Medulla oblongata (tissue), 1 donor: ENCODE measurements at regions not wholly inside any gene's neighbourhood (a gene's known extent, or its start where the extent isn't known, plus 50 kb on each side); places are given as distances from the start of the nearest gene placed in this dataset.
"Not testable (repeated sequence)": the region's sequence is repeated elsewhere in the genome, so short reads cannot be mapped to it uniquely, and the experiment has no call there.

ENCODE experiments used
- DNase-seq: peaks from one replicate; pipeline ENCODE4 v3.0.0-alpha.2; 2015; ENCODE audit errors: extremely low spot score

DNA sequence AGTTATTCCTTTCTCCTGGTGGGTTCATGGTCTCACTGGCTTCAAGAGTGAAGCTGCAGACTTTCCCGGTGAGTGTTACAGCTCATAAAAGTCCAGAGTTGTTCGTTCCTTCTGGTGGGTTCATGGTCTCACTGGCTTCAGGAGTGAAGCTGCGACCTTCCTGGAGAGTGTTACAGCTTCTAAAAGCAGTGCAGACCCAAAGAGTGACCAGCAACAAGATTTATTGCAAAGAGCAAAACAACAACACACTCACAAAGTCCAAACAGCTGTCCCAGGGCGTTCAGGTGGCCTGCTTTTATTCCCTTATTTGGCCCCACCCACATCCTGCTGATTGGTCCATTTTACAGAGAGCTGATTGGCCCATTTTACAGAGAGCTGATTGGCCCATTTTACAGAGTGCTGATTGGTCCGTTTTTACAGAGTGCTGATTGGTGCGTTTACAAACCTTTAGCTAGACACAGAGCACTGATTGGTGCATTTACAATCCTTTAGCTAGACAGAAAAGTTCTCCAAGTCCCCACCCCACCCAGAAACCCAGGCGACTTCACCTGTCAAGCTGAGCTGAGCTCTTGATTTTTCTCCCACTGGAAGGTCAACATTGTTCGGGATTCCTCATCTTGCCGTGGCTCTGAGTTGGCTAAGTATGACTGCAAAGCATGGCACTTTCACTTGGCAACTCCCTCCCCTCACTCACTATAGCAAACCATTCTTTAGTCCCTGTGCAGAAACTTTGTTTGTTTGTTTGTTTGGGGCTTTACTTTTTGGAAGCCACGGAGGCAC, 87.3 kb upstream of the EEPD1 start:
- DNase-seq: not testable (repeated sequence)

DNA sequence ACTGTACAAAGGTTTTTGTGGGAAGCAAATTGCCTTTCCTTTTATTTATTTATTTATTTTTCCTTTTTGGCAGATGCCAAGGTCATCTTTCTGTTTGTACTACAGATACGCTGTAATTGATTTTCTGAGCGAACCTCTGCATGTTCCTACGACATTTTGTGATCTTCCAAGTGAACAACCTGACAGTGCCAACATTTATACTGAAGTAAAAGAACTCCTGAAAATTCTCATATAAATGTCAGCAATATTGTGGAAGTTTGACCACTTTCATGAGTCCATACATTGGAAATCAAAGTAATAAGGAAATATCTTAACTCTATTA, 86.8 kb upstream of the EEPD1 start:
- no peak for DNase-seq

DNA sequence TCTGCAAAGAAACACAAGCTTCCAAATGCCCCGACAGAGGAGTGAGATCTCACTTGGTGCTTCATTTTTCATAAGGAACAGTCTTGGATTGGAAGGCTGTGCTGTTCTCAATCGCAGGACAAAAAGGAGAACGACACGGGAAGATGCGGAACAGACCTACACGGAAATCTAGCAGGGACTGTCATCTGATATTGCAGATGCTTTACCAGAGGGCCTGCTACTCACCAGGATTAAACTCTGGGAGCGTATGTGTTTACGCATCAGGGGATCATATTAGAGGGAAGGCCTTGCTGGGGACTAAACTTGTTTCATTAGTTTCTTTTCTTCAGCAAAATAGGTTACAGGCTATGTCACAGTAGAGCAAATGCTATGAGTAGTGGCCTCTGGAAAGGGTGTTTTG, 82.8 kb upstream of the EEPD1 start:
- no peak for DNase-seq

DNA sequence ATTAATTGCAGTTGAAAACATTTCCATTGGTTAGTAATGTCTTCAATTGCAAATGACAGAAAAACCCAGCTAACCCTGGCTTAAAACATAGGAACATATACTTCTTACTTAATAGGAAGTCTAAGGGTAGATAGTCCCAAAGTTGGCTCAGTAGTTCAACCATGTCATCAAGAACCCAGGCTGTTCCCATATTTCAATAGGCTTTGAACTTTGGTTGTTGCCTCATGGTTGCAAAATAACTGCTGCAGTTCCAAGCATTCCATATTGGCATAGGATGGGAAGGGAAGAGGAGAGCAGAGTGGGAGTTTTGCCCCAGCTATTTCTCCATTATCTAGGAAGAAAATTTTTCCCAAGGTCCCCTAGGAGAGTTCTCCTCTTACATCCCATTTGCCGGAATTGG, 81.4 kb upstream of the EEPD1 start:
- DNase-seq: no peak

DNA sequence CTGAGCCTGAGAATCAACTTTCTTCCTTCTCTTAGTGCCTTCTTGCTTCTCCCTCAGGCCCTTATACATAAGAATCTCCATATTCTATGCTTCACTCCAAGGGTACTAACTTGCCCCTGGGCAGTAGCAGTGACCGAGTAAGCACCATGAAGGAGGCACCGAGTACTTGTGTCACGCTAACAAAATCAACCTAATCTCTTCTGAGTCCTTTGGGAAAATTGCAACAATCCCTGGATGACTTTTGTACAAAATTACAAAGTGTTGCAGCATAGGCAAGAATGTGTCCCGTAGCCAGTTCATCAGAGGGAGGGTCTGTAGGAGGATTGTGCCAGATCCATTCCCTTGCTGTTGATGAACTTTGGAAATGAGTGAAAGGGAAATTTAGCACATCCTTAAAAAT, 80.4 kb upstream of the EEPD1 start:
- DNase-seq: no peak

DNA sequence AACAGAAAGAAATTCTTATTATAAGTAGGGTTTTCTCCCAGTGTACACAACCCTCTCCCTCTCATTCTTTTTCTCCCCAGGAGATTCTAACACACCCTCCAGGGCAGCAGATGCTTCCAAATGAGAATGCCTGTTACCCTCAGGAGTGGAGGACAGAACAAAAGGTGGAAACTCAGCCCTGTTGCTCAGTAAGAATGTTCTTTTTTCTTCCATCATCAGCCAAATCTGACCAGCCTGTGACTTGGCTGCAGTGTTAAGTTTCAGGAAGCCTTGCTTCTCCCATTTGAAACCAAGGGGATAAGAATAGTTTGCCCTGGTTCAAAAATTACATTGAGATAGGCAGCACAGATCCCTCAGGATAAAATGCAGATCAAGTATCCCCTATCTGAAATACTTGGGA, 77.5 kb upstream of the EEPD1 start:
- peak; percentile 5 for DNase-seq

DNA sequence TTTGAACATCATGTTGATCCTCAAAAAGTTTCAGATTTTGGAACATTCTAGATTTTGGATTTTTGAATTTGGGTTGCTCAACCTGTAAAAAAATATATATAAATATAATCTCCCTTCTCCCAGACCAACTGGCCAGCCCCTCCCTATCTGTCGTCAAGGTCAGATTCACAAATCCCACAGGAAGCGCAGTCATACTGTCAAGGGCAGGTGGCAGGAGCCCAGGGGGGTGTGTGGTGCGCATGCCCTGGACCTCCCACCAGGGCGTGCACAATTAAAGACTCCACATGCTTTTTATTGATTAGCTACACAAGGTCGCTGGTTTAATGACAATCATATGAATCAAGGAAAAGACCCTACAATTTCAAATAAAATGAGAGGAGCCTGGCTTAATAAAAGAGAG, 77.0 kb upstream of the EEPD1 start:
- no peak for DNase-seq

DNA sequence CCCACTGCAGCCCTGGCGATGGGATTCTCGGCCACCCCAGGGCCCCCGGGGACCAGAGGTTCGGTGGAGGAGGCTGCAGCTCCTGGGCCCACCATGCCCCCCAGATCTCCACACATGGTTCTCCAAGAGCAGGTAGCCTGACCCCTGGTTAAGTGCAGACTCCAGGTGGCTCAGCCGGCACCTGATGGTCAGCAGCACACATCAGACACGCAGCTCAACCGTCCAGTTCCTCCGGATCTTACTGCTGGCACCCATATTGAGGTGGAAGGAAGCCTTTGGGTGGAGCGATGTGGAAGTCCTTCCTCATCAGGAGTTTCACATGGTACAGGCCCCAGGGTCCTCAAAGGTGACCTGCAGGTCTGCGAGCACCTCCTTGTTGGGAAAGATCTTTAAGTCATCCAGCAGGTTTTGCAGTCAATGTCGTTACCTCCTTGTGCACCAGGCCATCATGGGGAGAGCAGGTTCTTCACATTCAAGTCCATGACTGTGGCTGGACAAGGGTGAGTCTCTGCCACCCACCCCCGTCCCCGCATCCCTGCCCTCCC, 74.2 kb upstream of the EEPD1 start:
- DNase-seq: no peak

DNA sequence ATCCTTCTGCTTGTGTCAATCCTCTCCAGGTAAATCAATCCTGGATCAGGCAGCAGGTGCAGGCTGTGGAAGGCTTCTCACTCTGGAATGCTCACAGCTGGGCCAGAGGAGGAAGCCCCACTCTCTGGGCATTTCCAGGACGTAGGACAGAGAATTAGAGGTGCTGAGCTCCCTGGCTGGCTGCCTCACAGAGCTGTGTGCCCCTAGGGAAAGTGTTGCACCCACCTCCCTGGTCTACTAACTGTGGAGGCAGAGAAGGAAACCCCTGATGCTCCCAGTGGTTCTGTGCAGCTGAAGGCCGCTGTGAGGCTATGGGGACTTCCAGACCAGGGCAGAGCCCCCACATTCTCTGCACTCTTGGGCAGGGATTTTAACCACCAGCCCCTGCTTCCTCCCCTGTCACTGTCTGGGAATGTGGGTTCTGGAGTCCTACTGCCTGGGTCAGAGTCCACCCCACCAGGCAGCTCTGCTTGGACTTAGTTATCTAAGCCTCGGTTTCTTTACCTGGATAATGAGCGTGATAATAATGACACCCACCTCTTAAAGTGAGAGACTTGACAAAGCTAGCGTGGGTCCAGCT, 73.5 kb upstream of the EEPD1 start:
- no peak for DNase-seq

DNA sequence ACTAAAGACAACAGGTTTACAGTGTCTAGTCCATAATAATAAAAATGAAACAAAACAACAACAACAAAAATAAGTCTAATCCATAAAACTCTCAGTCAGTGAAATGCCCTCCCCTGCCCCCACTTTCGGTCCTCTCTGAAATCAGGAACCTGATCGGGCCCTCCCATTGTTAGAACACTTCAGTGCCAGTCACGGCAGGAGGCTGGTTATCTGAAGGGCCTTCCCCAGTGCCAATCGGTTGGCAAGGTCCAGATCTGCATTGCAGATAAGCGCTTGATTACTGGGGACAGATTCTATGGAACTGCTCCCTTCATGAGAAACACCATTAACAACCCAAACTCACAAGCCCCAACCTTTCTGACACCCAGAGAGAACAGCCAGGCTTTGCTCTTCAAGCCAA, 72.2 kb upstream of the EEPD1 start:
- DNase-seq: no peak

GRCh38 chr7:36082216-36082615, 70.8 kb upstream of the EEPD1 start:
- no peak for DNase-seq

- DNase-seq: no peak
Observed at GRCh38 chr7:36082910-36083309, 70.1 kb upstream of the EEPD1 start.

DNA sequence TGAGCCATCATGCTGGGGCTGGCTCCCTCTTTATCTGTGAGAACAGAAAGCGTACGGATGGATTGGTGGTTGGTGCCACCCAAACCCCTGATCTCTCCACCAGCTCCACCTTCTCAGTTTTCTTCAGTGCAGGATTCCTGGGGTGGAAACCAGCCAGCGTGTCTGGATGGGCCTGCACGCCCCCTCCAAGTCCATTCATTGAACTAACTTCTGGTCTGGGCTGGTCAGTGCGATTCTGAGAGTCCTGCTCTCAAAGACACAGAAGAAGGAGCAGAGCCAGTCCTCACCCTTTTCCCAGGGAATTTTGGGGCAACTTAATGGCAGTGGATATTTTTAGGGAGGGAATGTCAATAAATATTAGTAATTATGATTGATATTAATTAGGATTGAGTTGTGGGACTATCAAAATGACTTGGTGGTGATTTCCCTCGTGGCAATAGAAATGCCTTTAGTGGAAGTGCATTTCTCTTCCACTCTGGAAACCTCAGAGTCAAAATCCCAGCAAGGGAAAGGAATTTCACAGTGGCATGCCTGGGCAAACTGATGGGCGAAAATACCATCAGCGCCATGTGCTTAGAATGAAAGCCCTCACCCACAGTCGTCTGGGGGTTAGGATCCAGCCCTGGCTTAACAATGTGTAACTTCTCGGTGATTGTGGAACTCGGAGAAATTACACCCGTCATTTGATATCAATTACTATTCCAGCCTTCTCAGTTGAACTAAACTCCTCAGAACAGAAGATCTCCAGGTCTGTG, 69.3 kb upstream of the EEPD1 start:
- DNase-seq: no peak

- no peak for DNase-seq
Observed at GRCh38 chr7:36084485-36085091, 68.5 kb upstream of the EEPD1 start.

GRCh38 chr7:36085096-36085495, 68.0 kb upstream of the EEPD1 start:
- no peak for DNase-seq

DNA sequence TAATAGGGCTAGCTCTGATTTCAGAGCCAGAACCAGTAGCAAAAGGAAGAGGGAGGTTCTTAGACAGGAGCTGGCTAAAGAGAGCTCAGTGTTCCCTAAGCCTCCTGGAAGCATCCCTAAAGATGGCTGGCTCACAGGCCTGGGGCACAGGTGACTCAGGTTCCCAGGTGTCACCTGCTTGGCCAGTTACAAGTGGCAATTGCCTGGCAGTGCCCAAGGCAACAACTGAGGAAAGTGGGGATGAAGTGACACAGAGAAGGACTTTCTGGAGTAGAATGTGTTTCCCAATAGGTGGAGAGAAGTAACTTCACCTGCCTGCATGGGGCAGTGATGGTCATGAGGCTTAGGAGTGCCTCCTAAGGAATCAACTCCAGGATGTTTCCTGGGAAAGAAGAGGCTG, 66.5 kb upstream of the EEPD1 start:
- no peak for DNase-seq

- no peak for DNase-seq
Observed at GRCh38 chr7:36088553-36088952, 64.5 kb upstream of the EEPD1 start.

DNA sequence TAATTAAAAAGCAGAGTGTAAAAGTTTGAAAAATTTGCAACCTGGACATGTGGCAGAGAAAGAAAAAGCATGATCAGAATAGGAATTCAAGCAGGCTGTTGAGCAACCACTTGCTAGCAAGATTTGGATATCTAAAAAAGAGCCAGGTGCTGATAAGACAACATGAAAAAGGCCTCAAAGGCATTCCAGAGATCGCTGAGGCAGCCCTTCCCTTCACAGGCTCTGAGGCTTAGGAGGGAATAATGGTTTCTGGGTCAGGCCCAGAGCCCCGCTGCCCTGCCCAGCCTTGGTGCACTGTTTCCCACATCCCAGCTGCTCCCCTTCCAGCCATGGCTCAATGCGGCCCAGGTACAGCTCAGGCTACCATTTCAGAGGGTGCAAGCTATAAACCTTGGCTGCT, 64.1 kb upstream of the EEPD1 start:
- no peak for DNase-seq

DNA sequence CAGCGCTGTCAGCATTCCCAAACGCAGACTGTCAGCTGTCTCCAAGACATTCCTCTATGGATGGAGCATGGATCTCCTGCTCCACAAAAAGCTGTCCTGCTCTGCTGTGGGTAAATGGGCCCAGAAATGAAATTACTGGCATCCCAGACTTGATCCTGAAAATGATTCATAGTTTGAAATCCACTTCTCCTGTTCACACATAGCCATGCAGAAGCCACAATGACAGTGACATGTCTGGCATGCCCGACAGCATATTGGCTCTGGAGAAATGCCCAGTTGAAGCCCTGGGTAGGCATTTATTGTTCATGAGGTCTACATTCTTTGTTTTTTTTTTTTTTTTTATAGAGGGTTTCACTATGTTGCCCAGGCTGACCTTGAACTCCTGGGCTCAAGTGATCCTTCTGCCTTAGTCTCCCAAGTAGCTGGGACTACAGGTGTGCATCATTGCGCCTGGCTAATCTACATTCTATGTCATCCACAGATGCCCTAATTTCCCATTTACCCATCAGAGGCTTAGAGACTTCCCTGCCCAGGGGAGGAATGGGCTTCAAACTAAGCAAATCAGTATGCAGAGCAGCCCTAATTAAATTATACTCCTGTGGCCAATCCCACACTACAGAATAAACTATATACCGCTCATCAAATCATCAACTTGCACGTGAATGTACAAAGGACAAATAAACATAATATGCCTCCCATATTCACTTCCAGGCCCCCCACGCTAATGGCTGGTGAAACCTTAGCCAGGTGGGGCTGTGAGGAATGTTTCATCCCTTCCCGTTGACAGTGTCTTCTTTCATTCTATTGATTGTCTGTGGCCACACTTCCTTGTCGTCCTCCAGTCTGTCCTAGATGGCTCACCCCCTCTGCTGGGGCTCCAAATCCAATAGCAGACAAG, 61.8 kb upstream of the EEPD1 start:
- no peak for DNase-seq

- DNase-seq: no peak
Observed at GRCh38 chr7:36091874-36092176, 61.2 kb upstream of the EEPD1 start.

DNA sequence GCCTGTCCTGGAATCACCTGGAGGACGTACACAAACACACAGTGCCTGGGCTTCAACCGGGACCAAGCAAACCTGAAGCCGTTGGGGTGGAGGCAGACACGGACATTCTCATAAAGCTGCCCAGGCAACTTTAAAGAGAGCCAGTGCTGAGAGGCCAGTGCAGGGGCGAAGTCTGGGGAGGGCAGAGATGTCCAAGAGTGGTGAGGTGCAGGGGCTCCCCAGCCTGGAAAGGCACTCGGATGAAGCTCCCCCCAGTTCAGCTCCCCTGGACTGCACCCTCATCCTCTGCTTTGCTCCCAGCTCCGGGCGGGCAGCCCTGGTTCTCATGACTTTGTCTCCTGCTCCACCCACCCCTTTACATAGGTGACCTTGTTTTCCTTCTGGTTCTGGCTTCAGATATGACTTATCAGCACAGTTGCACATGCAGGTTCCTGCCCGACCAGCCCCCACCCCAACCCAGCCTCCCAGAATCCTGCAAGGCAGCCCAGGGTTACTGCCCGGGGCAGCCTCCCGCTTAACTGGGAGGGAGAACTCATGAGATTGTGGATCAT, 60.8 kb upstream of the EEPD1 start:
- DNase-seq: no peak
